Neuronal stem cell (in vitro differentiated cells): ENCODE measurements at regions not wholly inside any gene's neighbourhood (a gene's known extent, or its start where the extent isn't known, plus 50 kb on each side); places are given as distances from the start of the nearest gene placed in this dataset.

ENCODE experiments used
- DNase-seq: peaks from one replicate; pipeline ENCODE4 v3.0.0-alpha.2; 2013; ENCODE audit warnings: low spot score
- H2AFZ ChIP-seq: one replicate; pipeline ENCODE4 v1.6.1; 2013; ENCODE audit warnings: mild to moderate bottlenecking, low read length, inconsistent platforms
- H2AK5ac ChIP-seq: 2 replicates; pipeline ENCODE4 v1.6.1; 2013; ENCODE audit warnings: low read depth, mild to moderate bottlenecking, inconsistent platforms, low read length, moderate library complexity, mixed read lengths
- H2BK120ac ChIP-seq: 2 replicates; pipeline ENCODE4 v1.6.1; 2013; ENCODE audit warnings: low read depth, mild to moderate bottlenecking, inconsistent platforms, low read length, moderate library complexity, mixed read lengths
- H2BK12ac ChIP-seq: one replicate; pipeline ENCODE4 v1.6.1; 2013; ENCODE audit warnings: low read length, inconsistent platforms
- H2BK15ac ChIP-seq: 2 replicates; pipeline ENCODE4 v1.6.1; 2013; ENCODE audit warnings: mild to moderate bottlenecking, low read length, inconsistent platforms, mixed read lengths
- H2BK5ac ChIP-seq: one replicate; pipeline ENCODE4 v1.6.1; 2013; ENCODE audit warnings: inconsistent platforms, mild to moderate bottlenecking, low read length, moderate library complexity
- H3K14ac ChIP-seq: one replicate; pipeline ENCODE4 v1.6.1; 2013; ENCODE audit warnings: low read length, inconsistent platforms
- H3K18ac ChIP-seq: 2 replicates; pipeline ENCODE4 v1.6.1; 2013; ENCODE audit warnings: low read length, inconsistent platforms
- H3K23ac ChIP-seq: 2 replicates; pipeline ENCODE4 v1.6.1; 2013; ENCODE audit warnings: low read depth, mild to moderate bottlenecking, mixed read lengths, low read length, inconsistent platforms; ENCODE audit not compliant: poor library complexity
- H3K27ac ChIP-seq: replicated peaks from 3 replicates; pipeline ENCODE4 v1.5.1; 2013; ENCODE audit warnings: low read length, inconsistent platforms
- H3K27me3 ChIP-seq, 3 experiments: 2 replicates each; pipeline ENCODE4 v1.6.1; 2013; ENCODE audit warnings: low read length in 3 of 3, mild to moderate bottlenecking in 2 of 3, inconsistent platforms in 1 of 3, low read depth in 1 of 3, mixed read lengths in 1 of 3, moderate library complexity in 1 of 3; ENCODE audit not compliant: control insufficient read depth in 3 of 3, insufficient read depth in 3 of 3
- H3K36me3 ChIP-seq, 2 donors: replicated peaks in 1 of 2; 2 replicates each; pipeline ENCODE4 v1.6.1; 2013; ENCODE audit warnings: low read length in 2 of 2; ENCODE audit not compliant: control insufficient read depth in 2 of 2, insufficient read depth in 2 of 2
- H3K4ac ChIP-seq: 2 replicates; pipeline ENCODE4 v1.6.1; 2013; ENCODE audit warnings: inconsistent platforms, mild to moderate bottlenecking, low read length, moderate library complexity
- H3K4me1 ChIP-seq, 2 donors: 1 replicate in 1 of 2; 2 replicates in 1 of 2; pipeline ENCODE4 v1.6.1; 2013; ENCODE audit warnings: low read length in 2 of 2, low read depth in 1 of 2; ENCODE audit not compliant: control insufficient read depth in 2 of 2, insufficient read depth in 1 of 2
- H3K4me2 ChIP-seq: one replicate; pipeline ENCODE4 v1.6.1; 2013; ENCODE audit warnings: mild to moderate bottlenecking, low read length, inconsistent platforms; ENCODE audit not compliant: insufficient read depth, poor library complexity, severe bottlenecking
- H3K4me3 ChIP-seq, 2 donors: 2 replicates each; pipeline ENCODE4 v1.5.1; 2013; ENCODE audit warnings: low read length in 2 of 2, mild to moderate bottlenecking in 2 of 2, inconsistent platforms in 1 of 2, moderate library complexity in 1 of 2
- H3K79me1 ChIP-seq: one replicate; pipeline ENCODE4 v1.6.1; 2013; ENCODE audit warnings: low read depth, mild to moderate bottlenecking, inconsistent platforms, low read length, moderate library complexity
- H3K9ac ChIP-seq: one replicate; pipeline ENCODE4 v1.6.1; 2013; ENCODE audit warnings: mild to moderate bottlenecking, low read depth, low read length, inconsistent platforms; ENCODE audit not compliant: poor library complexity
- H3K9me3 ChIP-seq, 2 donors: replicated peaks in 1 of 2; 2 replicates each; pipeline versions ENCODE3 to v1.6.1; 2013; ENCODE audit warnings: low read length in 2 of 2, mild to moderate bottlenecking in 2 of 2, inconsistent platforms in 1 of 2, low read depth in 1 of 2, mixed read lengths in 1 of 2, moderate library complexity in 1 of 2; ENCODE audit not compliant: control insufficient read depth in 2 of 2, insufficient read depth in 1 of 2
- H4K8ac ChIP-seq: one replicate; pipeline ENCODE4 v1.6.1; 2013; ENCODE audit warnings: low read depth, mild to moderate bottlenecking, inconsistent platforms, low read length, moderate library complexity
- H4K91ac ChIP-seq: one replicate; pipeline ENCODE4 v1.6.1; 2013; ENCODE audit warnings: low read length, low read depth, mild to moderate bottlenecking, inconsistent platforms; ENCODE audit not compliant: poor library complexity
- WGBS, 2 donors: extraction: QIAGEN DNeasy Blood & Tissue Kit; methylation state at CpG; one replicate each; pipeline ENCODE4 v1.1.7; 2013; ENCODE audit warnings: missing lambda C conversion rate in 2 of 2, mixed read lengths in 1 of 2; ENCODE audit not compliant: insufficient read length in 2 of 2, insufficient replicate concordance in 1 of 2; ENCODE audit errors: extremely low coverage in 2 of 2; 5-methylcytosine and 5-hydroxymethylcytosine counted together

DNA sequence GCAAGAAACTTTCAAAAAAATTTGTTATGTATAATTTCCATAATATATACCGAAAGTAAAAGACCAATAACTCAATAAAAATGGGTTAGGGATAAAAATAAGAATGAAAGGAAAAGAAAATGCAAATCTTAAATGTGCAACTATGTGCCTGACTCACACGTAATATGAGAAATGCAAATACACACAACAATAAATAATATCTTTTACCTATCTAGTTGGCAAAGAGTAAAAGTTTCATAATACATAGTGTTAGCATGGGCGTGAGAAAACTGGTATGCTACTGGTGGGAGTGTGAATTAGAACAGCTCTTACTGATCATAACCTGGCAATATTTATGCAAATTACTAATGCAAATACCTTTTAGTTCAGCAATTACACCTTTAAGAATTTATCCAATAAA, 438.5 kb upstream of the CITED2 start:
- no peaks in the 10 kb centered on the region for H3K27me3 ChIP-seq
- no peaks in the 10 kb centered on the region for H3K79me1 ChIP-seq
- WGBS, 2 donors, result no CpG with 5 or more reads among the region's 3 CpGs

GRCh38 chr6:139801571-139802321, 427.3 kb upstream of the CITED2 start:
- Histone ChIP-seq H3K4me1 (no peaks in the 10 kb centered on the region), H3K18ac (no peak overlapping the region), H3K4me3 (no peak overlapping the region), H3K27me3 (no peaks in the 10 kb centered on the region), H4K91ac (no peak overlapping the region), H3K9me3 (peaks cover 0 to 1% of the 10 kb centered on the region in 2 donors), H3K27ac (no peak overlapping the region), H3K23ac (no peak overlapping the region), H3K9ac (no peak overlapping the region), H3K4ac (no peak overlapping the region), H2BK12ac (no peak overlapping the region), H2BK15ac (no peak overlapping the region), H4K8ac (no peak overlapping the region), H2AFZ (no peak overlapping the region), H3K4me2 (no peak overlapping the region), H2BK120ac (no peak overlapping the region), H2AK5ac (no peak overlapping the region), H3K36me3 (no peaks in the 10 kb centered on the region), H2BK5ac (no peak overlapping the region), H3K79me1 (no peaks in the 10 kb centered on the region), H3K14ac (no peak overlapping the region)
- no CpG with 5 or more reads among the region's 2 CpGs for WGBS, 2 donors
- DNase-seq, result no peak

More for the DNA sequence above, 438.5 kb upstream of the CITED2 start:
- Histone ChIP-seq H4K91ac (no peak overlapping the region), H2BK12ac (no peak overlapping the region), H3K14ac (no peak overlapping the region), H2BK120ac (no peak overlapping the region), H3K4me2 (no peak overlapping the region), H2BK5ac (no peak overlapping the region), H3K9ac (no peak overlapping the region), H3K23ac (no peak overlapping the region), H2AK5ac (no peak overlapping the region), H3K18ac (no peak overlapping the region), H2BK15ac (no peak overlapping the region), H3K4ac (no peak overlapping the region), H4K8ac (no peak overlapping the region), H3K27ac (no peak overlapping the region), H2AFZ (no peak overlapping the region), H3K4me1 (no peaks in the 10 kb centered on the region), H3K4me3 (no peak overlapping the region), H3K9me3 (no peaks in the 10 kb centered on the region), H3K36me3 (no peaks in the 10 kb centered on the region)
- DNase-seq, result no peak

GRCh38 chr6:139800837-139801236, 426.4 kb upstream of the CITED2 start:
- H3K27ac ChIP-seq, result no peak overlapping the region
- no peak overlapping the region for H2BK15ac ChIP-seq
- no peak overlapping the region for H2AFZ ChIP-seq
- no CpG with 5 or more reads among the region's 1 CpG for WGBS, 2 donors
- H4K8ac ChIP-seq, result no peak overlapping the region
- H3K14ac ChIP-seq, result no peak overlapping the region
- peaks cover 0 to 1% of the 10 kb centered on the region in 2 donors for H3K9me3 ChIP-seq
- no peak overlapping the region for H2BK5ac ChIP-seq
- no peak overlapping the region for H3K9ac ChIP-seq
- no peaks in the 10 kb centered on the region for H3K27me3 ChIP-seq
- no peak overlapping the region for H4K91ac ChIP-seq
- no peak overlapping the region for H2BK120ac ChIP-seq
- no peaks in the 10 kb centered on the region for H3K79me1 ChIP-seq
- H2AK5ac ChIP-seq, result no peak overlapping the region
- H3K36me3 ChIP-seq, result no peaks in the 10 kb centered on the region
- no peak for DNase-seq
- H3K18ac ChIP-seq, result no peak overlapping the region
- H3K4me2 ChIP-seq, result no peak overlapping the region
- H2BK12ac ChIP-seq, result no peak overlapping the region
- no peak overlapping the region for H3K4me3 ChIP-seq
- no peak overlapping the region for H3K23ac ChIP-seq
- no peaks in the 10 kb centered on the region for H3K4me1 ChIP-seq
- H3K4ac ChIP-seq, result no peak overlapping the region

DNA sequence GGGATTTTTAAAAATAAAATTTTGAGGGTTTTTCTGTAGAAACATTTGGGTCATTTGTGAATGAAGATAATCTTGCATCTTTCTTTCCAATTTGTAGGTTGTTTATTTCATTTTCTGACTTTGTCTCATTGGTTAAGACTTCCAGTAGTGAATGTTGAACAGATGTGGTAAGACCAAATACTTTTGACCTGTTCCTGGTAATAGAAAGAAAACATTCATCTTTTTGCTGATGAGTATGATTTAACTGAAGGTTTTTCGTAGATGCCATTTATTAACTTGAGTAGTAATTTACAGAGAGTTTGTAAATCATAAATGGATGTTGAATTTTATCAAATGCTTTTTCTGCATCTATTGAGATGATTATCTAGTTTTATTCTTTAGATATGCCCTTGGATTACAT, 416.1 kb upstream of the CITED2 start:
- Histone ChIP-seq H2BK120ac (no peak overlapping the region), H2BK5ac (no peak overlapping the region), H3K9me3 (peaks cover 5 to 7% of the 10 kb centered on the region in 2 donors), H3K18ac (no peak overlapping the region), H2BK12ac (no peak overlapping the region), H2AK5ac (no peak overlapping the region), H2AFZ (no peak overlapping the region), H3K4ac (no peak overlapping the region), H3K4me2 (no peak overlapping the region), H3K9ac (no peak overlapping the region), H3K14ac (no peak overlapping the region), H3K79me1 (peaks cover 2% of the 10 kb centered on the region), H3K36me3 (no peaks in the 10 kb centered on the region), H3K27me3 (no peaks in the 10 kb centered on the region), H2BK15ac (no peak overlapping the region), H3K23ac (no peak overlapping the region), H3K27ac (no peak overlapping the region), H3K4me1 (peaks cover 0 to 2% of the 10 kb centered on the region in 2 donors), H4K8ac (no peak overlapping the region), H3K4me3 (no peak overlapping the region), H4K91ac (no peak overlapping the region)
- no peak for DNase-seq
- no CpG with 5 or more reads among the region's 1 CpG for WGBS, 2 donors
